ENCODE measurements at regions not wholly inside any gene's neighbourhood (a gene's known extent, or its start where the extent isn't known, plus 50 kb on each side); places are given as distances from the start of the nearest gene placed in this dataset.

DNA sequence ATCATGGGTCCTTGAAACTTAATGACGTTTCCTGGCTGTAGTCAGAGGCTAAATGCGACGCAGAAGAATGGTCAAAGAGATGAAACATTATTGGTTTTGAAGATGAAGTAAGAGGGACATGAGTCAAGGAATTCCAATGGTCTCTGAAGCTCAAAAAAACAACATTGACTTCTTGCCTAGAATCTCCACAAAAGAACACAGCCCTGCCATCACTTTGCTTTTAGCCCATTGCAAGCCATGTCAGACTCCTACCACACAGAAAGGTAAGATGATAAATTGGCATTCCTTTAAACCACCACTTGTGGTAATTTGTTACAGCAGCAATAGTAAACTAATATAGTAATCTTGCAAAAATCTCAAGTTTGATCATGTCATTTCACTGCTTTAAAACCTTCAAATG, 109.4 kb downstream of the TMEM26 start:
- no peak for TF ChIP-seq POLR2AphosphoS5 (IDR thresholded peaks at IDR 0.05; ENCODE audit: insufficient read depth in 1 of 2, low read depth in 1 of 2)
- TF ChIP-seq POLR2A (IDR thresholded peaks at IDR 0.05) = no peak
- TF ChIP-seq, protein P1, sequence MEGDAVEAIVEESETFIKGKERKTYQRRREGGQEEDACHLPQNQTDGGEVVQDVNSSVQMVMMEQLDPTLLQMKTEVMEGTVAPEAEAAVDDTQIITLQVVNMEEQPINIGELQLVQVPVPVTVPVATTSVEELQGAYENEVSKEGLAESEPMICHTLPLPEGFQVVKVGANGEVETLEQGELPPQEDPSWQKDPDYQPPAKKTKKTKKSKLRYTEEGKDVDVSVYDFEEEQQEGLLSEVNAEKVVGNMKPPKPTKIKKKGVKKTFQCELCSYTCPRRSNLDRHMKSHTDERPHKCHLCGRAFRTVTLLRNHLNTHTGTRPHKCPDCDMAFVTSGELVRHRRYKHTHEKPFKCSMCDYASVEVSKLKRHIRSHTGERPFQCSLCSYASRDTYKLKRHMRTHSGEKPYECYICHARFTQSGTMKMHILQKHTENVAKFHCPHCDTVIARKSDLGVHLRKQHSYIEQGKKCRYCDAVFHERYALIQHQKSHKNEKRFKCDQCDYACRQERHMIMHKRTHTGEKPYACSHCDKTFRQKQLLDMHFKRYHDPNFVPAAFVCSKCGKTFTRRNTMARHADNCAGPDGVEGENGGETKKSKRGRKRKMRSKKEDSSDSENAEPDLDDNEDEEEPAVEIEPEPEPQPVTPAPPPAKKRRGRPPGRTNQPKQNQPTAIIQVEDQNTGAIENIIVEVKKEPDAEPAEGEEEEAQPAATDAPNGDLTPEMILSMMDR (IDR thresholded peaks at IDR 0.05) = no peak

Measured in vagina (tissue), 2 donors.